Ishikawa (cell line): ENCODE measurements at regions not wholly inside any gene's neighbourhood (a gene's known extent, or its start where the extent isn't known, plus 50 kb on each side); places are given as distances from the start of the nearest gene placed in this dataset.

ENCODE experiments used
- CEBPB ChIP-seq: IDR thresholded peaks from 2 replicates; pipeline ENCODE4 v1.6.1; 2012
- CREB1 ChIP-seq: IDR thresholded peaks from 2 replicates; pipeline ENCODE4 v1.6.1; 2012; ENCODE audit warnings: low read depth
- EGR1 ChIP-seq: IDR thresholded peaks from 2 replicates; pipeline ENCODE4 v1.6.1; 2012
- EP300 ChIP-seq: IDR thresholded peaks from 2 replicates; pipeline ENCODE4 v1.6.1; 2012; ENCODE audit warnings: borderline replicate concordance
- FOXM1 ChIP-seq: IDR thresholded peaks from 2 replicates; pipeline ENCODE4 v1.6.1; 2012; ENCODE audit warnings: low read depth, borderline replicate concordance
- MAX ChIP-seq: IDR thresholded peaks from 2 replicates; pipeline ENCODE4 v1.6.1; 2012
- NFIC ChIP-seq: IDR thresholded peaks from 2 replicates; pipeline ENCODE4 v1.6.1; 2012
- RAD21 ChIP-seq: IDR thresholded peaks from 2 replicates; pipeline ENCODE4 v1.6.1; 2012; ENCODE audit warnings: low read depth
- REST ChIP-seq: IDR thresholded peaks from 2 replicates; pipeline ENCODE4 v1.6.1; 2012; ENCODE audit warnings: low read depth, mild to moderate bottlenecking
- TAF1 ChIP-seq: IDR thresholded peaks from 2 replicates; pipeline ENCODE4 v1.6.1; 2012; ENCODE audit warnings: low read depth, mild to moderate bottlenecking
- TCF12 ChIP-seq: IDR thresholded peaks from 2 replicates; pipeline ENCODE4 v1.6.1; 2012; ENCODE audit warnings: low read depth
- TEAD4 ChIP-seq: IDR thresholded peaks from 2 replicates; pipeline ENCODE4 v1.6.1; 2012
- USF1 ChIP-seq: IDR thresholded peaks from 2 replicates; pipeline ENCODE4 v1.6.1; 2012
- YY1 ChIP-seq: IDR thresholded peaks from 2 replicates; pipeline ENCODE4 v1.6.1; 2012; ENCODE audit warnings: low read depth
- ZBTB7A ChIP-seq: IDR thresholded peaks from 2 replicates; pipeline ENCODE4 v1.6.1; 2012; ENCODE audit warnings: low read depth

GRCh38 chr6:115554060-115554459, 506.6 kb downstream of the FRK start:
- TF ChIP-seq TCF12 (no peak), NFIC (no peak), EGR1 (no peak), RAD21 (no peak), ZBTB7A (no peak), REST (no peak), EP300 (no peak), CREB1 (no peak), TAF1 (no peak), USF1 (no peak), MAX (no peak), CEBPB (no peak), TEAD4 (no peak), YY1 (no peak), FOXM1 (no peak)

- TF ChIP-seq FOXM1 (no peak), NFIC (no peak), TEAD4 (no peak), EP300 (no peak), EGR1 (no peak), ZBTB7A (no peak), TCF12 (no peak)
These were observed 509.2 kb downstream of the FRK start for GRCh38 chr6:115551527-115551926.

GRCh38 chr6:115545672-115545986, 515.1 kb downstream of the FRK start:
- no peak for TF ChIP-seq TCF12
- no peak for TF ChIP-seq CREB1

- no peak for TF ChIP-seq YY1
- no peak for TF ChIP-seq EGR1
- TF ChIP-seq TEAD4: no peak
- TF ChIP-seq RAD21: no peak
- TF ChIP-seq REST: no peak
- TF ChIP-seq MAX: no peak
These were observed 515.7 kb downstream of the FRK start for GRCh38 chr6:115544765-115545671.

GRCh38 chr6:115540077-115540869, 520.4 kb downstream of the FRK start:
- TF ChIP-seq REST: no peak
- no peak for TF ChIP-seq USF1
- no peak for TF ChIP-seq EP300
- TF ChIP-seq MAX: no peak
- TF ChIP-seq CREB1: no peak
- no peak for TF ChIP-seq FOXM1
- TF ChIP-seq RAD21: no peak
- TF ChIP-seq EGR1: no peak
- TF ChIP-seq YY1: no peak
- TF ChIP-seq CEBPB: no peak
